ENCODE measurements at regions not wholly inside any gene's neighbourhood (a gene's known extent, or its start where the extent isn't known, plus 50 kb on each side); places are given as distances from the start of the nearest gene placed in this dataset.

DNA sequence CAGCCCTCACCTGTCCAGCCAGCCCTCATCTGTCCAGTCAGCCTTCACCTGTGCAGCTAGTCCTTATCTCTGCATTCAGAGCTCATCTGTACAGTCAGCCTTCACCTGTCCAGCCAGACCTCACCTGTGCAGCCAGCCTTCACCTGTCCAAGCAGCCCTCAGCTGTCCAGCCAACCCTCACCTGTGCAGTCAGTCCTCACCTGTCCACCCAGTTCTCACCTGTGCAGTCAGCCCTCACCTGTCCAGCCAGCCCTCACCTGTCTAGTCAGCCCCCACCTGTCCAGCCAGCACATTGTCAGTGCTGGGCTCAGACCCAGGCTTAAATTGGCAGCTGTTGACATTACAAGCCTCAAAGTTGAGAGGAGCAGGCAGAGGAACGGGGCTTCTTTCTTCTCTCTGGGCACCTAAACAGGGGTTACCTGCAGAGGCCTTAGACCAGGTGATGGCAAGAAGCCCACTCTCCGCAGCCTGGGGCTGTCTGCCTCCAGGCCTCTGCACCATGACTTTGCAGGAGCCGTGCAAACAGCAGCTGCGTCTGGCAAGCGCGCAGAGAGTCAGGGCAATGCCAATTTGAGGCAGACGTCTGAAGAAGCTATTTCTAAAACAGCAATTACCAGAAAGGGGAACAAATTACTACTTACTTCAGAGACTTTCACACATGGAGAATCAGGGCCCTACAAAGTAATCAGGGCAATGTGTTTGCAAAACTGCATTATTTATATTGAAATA lies 506.1 kb downstream of the NPHP4 start:
- TF ChIP-seq CTCF (conservative IDR thresholded peaks at IDR 0.05 in 1 of 2, IDR thresholded peaks at IDR 0.05 in 1 of 2; ENCODE audit: low read depth in 1 of 2, low read length in 2 of 2) (no peak), EZH2 (IDR thresholded peaks at IDR 0.05; ENCODE audit: low read length, missing control alignments) (no peak)

Measured in fibroblast of lung (primary cell).